G401.6 (cell line): ENCODE measurements at regions not wholly inside any gene's neighbourhood (a gene's known extent, or its start where the extent isn't known, plus 50 kb on each side); places are given as distances from the start of the nearest gene placed in this dataset.
"Not testable (repeated sequence)": the region's sequence is repeated elsewhere in the genome, so short reads cannot be mapped to it uniquely, and the experiment has no call there.

Source experiments
- FAIRE-seq: peaks from 2 replicates; lab custom pipeline; 2012; peaks lifted over from hg19 to GRCh38; lab: Jason Lieb, UNC

DNA sequence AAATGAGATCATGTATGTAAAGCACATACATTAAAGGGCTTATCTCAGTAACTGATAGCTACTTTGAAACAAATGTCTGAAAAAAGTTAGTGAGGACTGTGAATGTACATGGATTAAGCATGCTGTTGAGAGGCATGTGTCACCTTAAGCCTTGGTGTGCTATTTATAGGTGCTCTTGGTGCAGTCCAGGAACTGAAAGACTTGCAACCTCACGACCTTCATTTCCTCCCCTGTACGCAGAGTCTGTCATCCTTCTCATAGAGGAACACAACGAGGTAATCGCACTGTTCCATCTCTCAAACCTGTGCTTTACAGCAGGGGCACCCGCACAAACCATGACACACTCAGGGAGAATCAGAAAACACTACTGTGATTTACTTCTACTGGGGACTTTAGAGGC is 65.6 kb downstream of the UFM1 start:
- FAIRE-seq = no peak

DNA sequence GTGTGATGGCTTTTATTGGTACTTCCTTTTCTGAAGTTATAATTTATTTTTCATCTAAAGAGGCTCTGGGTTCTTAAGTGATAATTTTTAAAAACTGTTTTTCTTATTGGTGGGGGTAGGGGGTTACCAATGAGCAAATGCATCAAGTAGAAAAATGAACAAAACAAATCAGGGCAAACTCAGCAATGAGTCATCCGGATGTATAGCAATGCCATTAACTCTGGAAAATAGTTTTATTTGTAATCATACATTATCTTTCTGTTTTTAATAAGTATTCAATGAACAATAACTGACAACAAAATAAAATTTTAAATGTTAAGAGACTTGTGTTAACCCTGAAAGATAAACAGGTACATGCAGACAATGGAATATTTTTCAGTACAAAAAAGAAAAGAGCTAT is 67.6 kb downstream of the UFM1 start:
- FAIRE-seq = no peak

DNA sequence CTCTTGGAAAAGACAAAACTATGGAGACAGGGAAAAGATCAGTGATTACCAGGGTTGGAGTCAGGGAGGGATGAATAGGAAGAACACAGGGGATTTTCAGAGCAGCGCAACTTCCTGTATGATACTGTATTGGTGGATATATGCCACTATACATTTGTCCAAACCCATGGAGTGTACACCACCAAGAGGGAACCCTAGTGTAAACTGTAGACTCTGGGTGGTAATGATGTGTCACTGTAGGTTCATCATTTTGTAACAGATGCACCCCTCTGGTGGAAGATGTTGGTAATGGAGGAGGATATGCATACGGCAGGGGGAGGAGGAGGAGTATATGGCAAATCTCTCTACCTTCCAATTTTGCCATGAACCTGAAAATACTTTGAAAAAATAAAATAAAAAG is 68.1 kb downstream of the UFM1 start:
- no peak for FAIRE-seq

DNA sequence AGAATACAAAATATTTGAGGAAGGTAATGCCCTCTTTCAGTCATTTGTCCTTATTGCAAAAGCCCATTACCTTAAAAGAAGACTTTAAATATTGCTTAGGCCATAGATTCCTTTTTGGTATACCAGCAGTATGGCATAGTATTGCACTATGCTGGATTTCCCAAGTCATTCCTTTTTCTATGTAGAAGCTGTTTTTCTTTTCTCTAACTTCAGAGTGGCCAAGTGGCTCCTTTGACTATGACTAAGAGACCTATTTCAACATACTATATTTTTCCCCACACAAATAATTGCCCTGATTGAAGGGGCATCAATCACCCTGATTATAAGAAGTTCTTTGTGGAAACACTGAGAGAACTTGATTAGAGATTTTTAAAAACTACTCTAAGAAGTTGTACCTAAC is 68.6 kb downstream of the UFM1 start:
- no peak for FAIRE-seq

DNA sequence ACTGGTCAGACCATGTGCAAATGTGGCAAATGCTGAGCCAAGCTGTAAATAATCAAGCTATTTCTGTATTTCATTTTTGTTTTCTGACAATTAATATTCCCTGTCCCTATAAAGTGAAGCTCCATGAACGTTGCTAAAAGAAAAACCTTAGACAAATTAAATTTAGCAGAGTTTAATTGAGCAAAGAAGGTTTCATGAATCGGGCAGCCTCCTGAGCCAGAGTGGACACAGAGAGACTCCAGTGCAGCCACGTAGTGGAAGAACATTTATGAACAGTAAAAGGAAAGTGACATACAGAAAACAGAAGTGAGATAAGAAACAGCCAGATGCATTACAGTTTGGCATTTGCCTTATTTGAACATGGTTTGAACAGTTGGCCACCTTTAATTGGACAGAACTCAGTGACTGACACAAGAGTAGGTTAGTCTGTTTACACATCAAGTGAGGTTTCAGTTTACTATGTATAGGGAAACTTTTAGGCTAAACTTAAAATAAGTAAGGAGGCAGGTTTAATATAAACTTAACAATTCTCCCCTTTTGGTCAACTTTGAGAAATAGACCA is 69.7 kb downstream of the UFM1 start:
- no peak for FAIRE-seq

DNA sequence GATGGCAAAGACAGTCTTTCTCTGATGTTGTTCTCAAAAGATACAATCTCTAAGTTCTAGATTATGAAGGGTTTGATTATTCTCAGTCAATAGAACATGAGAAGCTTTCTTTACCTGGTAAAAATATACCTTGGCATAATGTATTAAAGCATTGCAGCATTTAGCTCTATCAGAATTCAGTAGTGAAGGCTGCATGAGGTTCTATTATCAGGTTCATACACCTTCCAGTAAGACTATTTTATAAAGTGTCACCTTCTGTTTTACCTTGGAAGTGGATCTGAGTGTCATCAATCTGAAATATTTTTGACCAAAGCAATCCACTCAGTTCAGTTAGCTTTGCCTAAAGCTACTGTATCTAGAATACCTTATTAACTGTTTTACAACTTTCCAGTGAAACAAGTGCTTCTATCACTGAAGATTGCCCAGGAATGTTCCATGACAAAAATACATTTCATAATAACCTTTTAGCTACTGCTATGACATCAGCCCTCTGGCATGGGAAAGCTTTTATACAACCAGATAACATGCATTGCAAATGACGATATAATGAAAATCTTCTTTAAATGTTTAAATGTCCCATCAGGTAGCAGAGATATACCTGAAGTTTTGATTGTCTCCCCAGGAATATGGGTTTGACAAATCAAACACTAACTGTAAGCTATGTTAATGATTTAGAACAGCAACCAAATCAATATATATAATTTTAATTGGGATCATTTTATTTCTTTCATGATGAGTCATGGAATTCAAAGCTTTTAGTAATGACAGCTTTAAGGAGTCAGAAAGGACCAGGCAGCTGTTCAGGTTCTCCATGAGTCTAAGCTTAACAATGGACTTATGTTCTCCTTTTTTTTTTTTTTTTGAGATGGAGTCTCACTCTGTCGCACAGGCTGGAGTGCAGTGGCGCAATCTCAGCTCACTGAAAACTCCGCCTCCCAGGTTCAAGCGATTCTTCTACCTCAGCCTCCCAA is 72.2 kb downstream of the UFM1 start:
- FAIRE-seq = no peak

DNA sequence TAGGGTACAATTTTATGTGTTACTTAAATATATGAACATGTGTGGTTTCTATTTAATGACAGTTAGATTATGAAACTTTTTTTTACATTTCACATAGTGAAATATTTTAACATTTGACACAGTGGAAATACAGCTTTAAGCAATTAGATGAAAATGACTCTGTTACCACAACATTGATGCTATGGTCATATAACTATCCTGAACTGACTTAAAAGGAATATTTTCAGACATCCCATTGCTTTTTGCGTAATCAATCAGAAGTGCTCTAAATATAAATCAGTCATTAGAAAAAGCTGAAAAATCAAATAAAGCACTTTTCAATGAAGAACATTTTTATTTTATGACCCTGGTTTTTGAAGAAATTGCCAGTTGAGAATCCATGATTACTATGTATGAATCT is 80.3 kb downstream of the UFM1 start:
- no peak for FAIRE-seq

DNA sequence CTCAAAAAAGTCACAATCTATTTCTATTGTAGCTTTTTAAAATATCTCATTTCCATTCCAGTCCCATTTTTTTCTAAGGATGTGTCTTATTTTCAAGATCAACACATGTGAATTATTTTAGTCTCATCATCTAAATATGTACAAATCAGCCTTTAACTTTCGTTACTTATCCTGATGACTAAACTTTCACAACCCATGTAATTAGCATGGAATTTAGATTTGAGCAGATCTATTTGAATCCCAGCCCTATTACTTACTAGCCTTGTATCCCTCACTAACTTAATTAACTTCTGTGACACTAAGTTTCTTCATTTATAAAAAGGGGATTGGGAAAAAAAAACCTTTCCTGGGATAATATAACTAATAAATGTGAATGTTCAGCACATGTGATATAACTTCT is 81.1 kb downstream of the UFM1 start:
- no peak for FAIRE-seq

DNA sequence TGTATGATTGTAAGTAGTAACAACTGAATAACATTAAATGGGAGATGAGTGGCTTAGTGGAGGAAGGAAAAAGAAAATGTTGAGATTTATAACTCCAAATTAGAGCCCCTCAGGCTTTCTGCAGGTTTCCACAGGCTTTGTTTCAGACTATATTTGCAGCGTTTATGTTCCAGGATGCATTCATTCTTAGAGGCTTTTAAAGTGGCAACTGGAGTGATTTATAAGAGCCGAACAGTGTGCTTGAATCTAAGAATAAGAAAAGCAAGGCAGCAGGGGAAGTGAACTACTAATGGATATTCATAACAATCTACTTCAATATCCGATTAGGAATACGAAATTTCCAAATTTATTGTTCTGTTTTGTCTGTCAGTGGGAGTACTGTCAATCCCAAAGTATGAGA is 91.0 kb downstream of the UFM1 start:
- FAIRE-seq = no peak

DNA sequence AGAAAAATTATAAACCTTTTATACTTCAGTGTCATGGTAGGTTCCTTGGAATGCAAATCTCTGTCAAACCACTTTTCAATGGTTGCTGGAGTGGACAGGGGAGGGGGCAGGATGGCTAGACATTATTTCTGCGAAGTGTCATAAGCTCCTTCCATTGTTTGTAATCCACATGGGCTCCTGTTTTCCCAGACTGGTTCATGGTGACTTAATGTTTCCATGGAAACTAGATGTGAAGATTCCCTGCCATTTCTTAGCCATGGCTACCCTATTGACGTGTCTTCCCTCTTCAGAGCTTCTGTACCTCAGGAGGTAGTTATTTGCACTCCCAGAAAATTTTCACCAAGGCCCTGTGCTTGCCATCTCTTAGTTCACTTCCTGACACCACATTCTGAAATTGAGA is 95.3 kb downstream of the UFM1 start:
- FAIRE-seq = no peak

DNA sequence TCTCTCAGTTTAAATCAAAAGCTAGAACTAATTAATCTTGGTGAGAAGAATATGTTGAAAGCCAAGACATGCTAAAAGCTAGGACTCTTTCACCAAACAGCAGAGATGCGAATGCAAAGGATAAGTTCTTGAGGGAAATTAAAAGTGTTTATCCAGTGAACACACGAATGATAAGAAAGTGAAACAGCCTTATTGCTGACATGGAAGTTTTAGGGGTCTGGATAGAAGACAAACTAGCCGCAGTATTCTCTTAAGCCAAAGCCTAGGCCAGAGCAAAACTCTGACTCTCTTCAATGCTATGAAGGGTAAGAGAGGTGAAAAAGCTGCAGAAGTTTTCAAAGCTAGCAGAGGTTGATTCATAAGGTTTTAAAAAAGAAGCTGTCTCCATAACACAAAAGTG is 103.0 kb downstream of the UFM1 start:
- FAIRE-seq = no peak

DNA sequence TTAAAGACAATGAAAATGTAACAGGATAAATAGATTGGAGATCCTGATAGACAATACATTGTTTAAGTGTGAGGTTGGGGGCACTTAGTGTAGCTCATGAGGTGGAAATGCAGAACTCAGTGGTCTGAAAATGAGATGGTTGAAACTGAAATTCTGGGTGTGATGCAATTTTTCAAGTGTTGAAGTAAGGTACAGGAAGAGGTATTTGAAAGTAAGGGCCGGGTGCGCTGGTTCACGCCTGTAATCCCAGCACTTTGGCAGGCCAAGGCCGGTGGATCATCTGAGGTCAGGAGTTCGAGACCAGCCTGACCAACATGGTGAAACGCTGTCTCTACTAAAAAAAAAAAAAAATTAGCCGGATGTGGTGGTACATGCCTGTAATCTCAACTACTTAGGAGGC is 113.0 kb downstream of the UFM1 start:
- FAIRE-seq = no peak

DNA sequence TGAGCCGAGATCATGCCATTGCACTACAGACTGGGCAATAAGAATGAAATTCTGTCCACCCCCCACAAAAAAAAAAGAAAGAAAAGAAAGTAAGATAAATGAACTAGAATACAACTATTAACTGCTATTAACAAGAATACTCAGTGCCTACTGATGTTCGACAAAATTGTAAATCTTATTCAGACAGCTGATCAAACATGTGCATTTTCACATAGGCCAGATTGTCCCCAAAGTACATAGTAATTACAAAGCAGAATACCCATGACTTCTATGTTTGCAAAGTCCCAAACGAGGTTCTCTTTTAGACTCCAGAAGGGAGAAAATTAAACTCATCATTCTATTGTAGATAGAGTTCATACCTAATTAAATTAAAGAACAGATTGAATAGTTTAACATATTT is 113.4 kb downstream of the UFM1 start:
- no peak for FAIRE-seq

DNA sequence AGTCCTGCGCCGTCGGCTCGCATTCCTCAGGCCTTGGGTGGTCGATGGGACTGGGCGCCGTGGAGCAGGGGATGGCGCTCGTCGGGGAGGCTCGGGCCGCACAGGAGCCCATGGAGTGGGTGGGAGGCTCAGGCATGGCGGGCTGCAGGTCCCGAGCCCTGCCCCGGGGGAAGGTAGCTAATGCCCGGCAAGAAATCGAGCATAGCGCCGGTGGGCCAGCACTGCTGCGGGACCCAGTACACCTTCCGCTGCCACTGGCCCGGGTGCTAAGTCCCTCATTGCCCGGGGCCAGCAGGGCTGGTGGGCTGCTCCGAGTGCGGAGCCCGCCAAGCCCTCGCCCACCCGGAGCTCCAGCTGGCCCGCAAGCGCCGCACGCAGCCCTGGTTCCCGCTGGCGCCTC is 122.8 kb downstream of the UFM1 start:
- FAIRE-seq = not testable (repeated sequence)

DNA sequence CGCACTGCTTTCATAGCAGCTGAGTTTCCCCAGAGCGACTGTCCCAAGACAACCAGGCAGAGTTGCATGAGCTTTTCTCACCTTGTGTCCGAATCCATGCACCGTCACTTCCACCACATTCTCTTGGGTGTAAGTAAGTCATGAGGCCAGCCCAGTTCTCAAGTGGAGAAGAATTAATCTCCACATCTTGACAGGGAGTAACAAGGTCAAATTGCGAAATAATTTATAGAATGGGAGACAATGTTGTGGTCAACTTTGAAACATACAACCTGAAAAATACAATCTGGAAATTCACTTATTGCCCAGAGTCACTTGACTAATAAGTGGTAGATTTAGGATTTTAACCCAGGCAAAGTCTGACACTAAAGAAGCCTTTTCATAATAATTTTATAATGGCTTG is 123.7 kb downstream of the UFM1 start:
- no peak for FAIRE-seq

DNA sequence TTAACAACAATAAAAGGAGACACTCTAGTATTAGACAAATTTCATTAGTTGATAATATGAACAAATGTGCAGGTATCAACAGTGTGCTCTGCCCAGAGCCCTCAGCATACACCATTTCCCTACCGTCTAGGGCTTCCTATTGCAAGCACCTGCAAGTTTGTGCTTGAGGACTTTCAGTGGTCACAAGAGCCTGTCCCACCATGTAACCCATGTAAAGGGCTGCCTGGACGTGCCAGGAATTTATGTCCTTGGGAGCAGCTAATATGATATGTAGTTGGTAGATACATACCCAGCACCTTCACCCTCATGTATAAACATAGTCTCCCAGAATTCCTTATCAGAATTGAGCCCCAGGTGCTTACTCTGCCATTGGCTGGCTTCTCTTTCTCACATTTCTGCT is 128.0 kb downstream of the UFM1 start:
- FAIRE-seq = no peak

DNA sequence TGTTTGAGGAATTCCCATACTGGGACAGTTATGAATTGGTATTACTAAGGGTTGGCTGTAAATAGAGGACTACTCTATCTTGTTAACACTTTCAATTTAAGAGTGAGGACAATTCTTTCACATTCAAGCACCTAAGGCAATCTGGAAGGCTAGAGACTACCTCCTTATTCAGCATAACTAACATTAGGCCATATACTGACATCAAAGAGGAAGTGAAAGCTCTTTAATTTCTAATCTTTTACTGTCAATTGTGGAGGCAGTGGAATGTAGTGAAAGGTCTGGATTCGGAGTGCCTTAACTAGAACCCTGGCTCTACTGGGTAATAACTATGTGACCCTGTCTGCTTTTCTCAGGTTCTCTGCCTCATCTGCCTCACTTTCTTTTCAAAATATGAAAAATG is 134.0 kb downstream of the UFM1 start:
- no peak for FAIRE-seq

DNA sequence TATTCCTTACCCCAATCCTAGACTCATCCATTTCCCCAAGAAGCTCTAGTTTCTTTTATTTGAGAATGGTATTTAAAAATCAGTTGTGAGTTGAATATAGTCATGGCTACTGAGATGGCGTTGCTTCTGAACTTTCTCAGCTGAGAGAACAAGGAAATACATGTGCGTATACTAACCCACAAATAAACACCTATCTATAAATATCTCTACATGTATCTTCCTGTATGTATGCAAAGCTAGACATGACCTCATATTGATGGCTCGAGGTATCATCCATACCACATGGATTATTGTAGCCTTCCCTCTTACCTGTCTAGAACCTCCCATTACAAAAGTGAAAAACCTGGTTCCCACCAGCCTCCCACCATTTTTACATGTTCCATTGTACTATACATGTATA is 141.0 kb downstream of the UFM1 start:
- FAIRE-seq = no peak

DNA sequence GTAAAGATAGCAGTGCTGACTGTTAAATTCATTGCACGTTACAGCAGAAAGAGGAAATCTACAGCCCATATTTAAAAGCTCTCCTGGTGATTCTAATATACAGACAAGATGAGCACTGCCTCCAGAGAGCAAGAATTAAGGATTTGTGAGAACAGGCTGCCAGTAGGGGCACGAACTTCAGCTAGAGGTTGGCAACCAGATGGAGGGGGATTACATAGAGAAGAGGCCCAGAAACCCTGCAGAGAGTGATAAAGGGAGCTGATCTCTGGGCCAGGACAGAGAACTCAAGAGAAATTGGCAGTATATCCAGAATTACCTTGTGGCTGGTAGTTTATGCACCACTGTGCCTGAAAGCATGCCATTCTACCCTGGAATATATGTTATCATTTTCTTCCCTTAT is 144.8 kb downstream of the UFM1 start:
- FAIRE-seq = no peak

DNA sequence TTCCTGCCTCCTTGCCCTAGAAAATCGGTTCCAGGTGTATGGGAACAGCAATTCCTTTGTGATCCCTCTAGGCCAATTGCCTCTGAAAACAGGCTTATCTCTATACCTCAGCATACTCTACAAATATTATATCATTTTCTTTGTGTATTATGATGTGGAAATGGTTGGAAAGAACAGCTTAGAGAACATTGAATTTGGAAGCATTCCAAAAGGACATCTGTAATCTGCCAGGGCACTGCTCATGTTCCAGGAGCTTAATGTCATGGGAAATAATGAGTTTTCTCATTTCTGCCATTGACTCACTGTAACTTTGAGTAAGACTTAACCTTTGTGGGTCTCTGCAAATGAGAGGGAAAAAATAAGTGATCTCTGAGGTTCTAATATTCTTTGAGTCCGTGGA is 147.3 kb downstream of the UFM1 start:
- no peak for FAIRE-seq

DNA sequence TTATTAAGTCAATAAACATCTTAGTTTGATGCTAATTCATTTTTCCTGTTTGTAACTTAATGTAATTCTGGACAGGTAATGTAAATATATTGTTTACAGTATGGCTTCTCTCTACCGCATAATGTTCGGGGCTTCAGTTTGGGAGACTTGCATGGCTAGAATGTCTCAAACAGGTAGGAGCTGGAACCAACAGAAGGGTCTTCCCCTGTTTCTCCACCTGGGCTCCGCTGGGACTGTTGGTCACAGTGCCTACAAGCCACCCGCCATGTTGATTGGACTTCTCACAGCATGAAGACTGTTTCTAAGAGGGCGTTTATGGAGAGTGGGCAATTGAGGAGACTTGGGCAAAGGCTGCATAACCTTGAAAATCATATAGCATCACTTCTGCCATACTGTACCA is 148.6 kb downstream of the UFM1 start:
- no peak for FAIRE-seq

DNA sequence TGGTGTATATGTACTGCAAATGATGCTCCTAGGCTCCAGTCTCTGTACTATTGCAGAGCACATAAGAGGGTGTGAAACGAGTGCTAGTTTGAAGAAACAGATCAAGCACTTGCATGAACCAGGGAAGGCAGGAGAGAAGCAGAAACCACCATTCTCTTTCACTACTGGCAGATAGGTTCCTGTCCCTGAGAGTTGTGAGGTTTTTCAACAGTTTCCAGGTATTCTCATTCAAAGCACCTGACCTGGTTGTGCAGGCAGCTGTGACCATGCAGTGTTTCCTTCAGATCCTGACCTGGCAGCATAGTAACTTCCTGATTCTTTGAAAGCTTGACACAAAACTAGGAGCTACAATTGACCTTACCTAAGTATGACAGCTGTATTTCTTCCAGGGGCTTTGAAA is 164.9 kb downstream of the UFM1 start:
- no peak for FAIRE-seq

DNA sequence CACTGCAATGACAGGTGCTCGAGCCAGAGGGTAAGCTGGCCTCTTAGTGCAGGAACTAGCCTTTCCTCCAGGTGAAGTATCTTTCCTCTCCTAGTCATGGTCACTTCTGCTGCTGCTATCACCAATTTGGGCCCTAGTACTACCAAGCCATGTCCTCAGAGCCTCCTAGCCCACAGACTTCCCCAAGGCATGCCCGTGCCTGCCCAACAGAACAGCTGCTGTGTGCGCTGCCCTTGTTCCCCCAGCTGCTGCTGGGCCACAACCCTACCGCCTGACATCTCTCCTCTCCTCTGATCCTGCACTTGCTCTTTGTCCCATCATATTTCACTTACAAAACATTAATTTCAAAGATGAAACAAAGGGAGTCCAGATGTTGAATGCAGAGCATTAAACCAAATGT is 168.5 kb upstream of the FREM2 start:
- no peak for FAIRE-seq

DNA sequence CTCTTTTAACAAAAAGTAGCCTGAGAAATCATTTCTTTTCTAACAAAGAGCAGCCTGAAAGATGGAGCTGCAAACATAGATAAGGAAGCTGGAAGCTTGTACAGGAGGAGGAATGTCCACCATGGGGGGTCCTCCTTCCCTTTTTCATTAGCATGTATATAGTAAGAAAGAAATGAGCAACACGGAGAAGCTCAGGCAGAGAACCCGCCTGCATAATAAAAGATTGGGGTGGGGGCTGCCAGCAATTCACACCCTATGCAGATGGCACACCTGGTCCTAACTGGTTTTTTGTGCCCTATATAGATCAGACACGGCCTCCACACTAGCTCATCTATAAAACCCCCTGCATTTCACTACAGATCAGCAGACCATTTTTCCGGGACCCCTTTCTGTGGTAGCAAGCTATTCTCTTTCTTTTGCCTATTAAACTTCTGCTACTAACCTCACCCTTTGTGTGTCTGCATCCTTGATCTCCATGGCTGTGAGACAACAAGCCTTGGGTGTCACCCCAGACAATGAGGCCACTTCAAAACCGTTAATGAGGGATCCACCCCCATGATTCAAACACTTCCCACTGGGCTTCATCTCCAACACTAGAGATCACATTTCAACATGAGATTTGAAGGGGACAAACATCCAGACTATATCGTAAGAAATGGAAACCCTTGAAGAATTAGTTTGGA is 167.5 kb upstream of the FREM2 start:
- no peak for FAIRE-seq
